ENCODE measurements at regions not wholly inside any gene's neighbourhood (a gene's known extent, or its start where the extent isn't known, plus 50 kb on each side); places are given as distances from the start of the nearest gene placed in this dataset.

GRCh38 chr4:41873380-41874295 lies 61.6 kb upstream of the TMEM33 start:
- Histone ChIP-seq H3K4me3 (no peak overlapping the region), H3K79me2 (ENCODE audit: insufficient read depth) (no peaks in the 10 kb centered on the region), H2AFZ (no peak overlapping the region), H3K9ac (no peak overlapping the region), H3K36me3 (ENCODE audit: low read depth) (no peaks in the 10 kb centered on the region), H3K4me1 (ENCODE audit: insufficient read depth) (no peaks in the 10 kb centered on the region), H3K4me2 (ENCODE audit: unreplicated experiment) (no peak overlapping the region), H4K20me1 (ENCODE audit: insufficient read depth) (no peaks in the 10 kb centered on the region), H3K27ac (no peak overlapping the region), H3K9me3 (ENCODE audit: low read depth) (no peaks in the 10 kb centered on the region), H3K27me3 (replicated peaks; ENCODE audit: insufficient read depth) (peaks cover 93% of the 10 kb centered on the region), H3K9me2 (ENCODE audit: insufficient read depth) (no peaks in the 10 kb centered on the region), H3F3A (ENCODE audit: insufficient read depth) (no peaks in the 10 kb centered on the region)
- TF ChIP-seq EZH2 (IDR thresholded peaks at IDR 0.05; ENCODE audit: insufficient read depth, poor library complexity, severe bottlenecking) (no peak), EZH2phosphoT487 (IDR thresholded peaks at IDR 0.05; ENCODE audit: insufficient read depth, low read depth) (no peak)
- no peak for DNase-seq
- in situ Hi-C loops (cut with MboI), result no loop called here
- 11 to 12% methylated on average over 35 to 42 of the region's 42 CpGs for WGBS, 2 experiments (ENCODE audit: low coverage in 1 of 2, low lambda C conversion rate in 2 of 2, missing lambda C conversion rate in 2 of 2)

- no peak overlapping the region for H2AFZ ChIP-seq
- no peaks in the 10 kb centered on the region for H3K36me3 ChIP-seq (ENCODE audit: low read depth)
- H3K4me3 ChIP-seq, result no peak overlapping the region
- no peaks in the 10 kb centered on the region for H3K9me2 ChIP-seq (ENCODE audit: insufficient read depth)
- H3K9ac ChIP-seq, result no peak overlapping the region
- TF ChIP-seq EZH2 (IDR thresholded peaks at IDR 0.05; ENCODE audit: insufficient read depth, poor library complexity, severe bottlenecking) (peak; percentile 62), EZH2phosphoT487 (IDR thresholded peaks at IDR 0.05; ENCODE audit: insufficient read depth, low read depth) (no peak)
- no peaks in the 10 kb centered on the region for H3F3A ChIP-seq (ENCODE audit: insufficient read depth)
- no peak overlapping the region for H3K27ac ChIP-seq
- peaks cover 92% of the 10 kb centered on the region for H3K27me3 ChIP-seq (replicated peaks; ENCODE audit: insufficient read depth)
- H3K4me2 ChIP-seq (ENCODE audit: unreplicated experiment), result no peak overlapping the region
- no peak for DNase-seq
- no peaks in the 10 kb centered on the region for H4K20me1 ChIP-seq (ENCODE audit: insufficient read depth)
- WGBS, 2 experiments (ENCODE audit: low coverage in 1 of 2, low lambda C conversion rate in 2 of 2, missing lambda C conversion rate in 2 of 2), result 29 to 36% methylated on average over 4 of the region's 4 CpGs
- no peaks in the 10 kb centered on the region for H3K79me2 ChIP-seq (ENCODE audit: insufficient read depth)
- in situ Hi-C loops (cut with MboI), result no loop called here
- H3K4me1 ChIP-seq (ENCODE audit: insufficient read depth), result no peaks in the 10 kb centered on the region
- H3K9me3 ChIP-seq (ENCODE audit: low read depth), result no peaks in the 10 kb centered on the region
Measured at GRCh38 chr4:41870035-41870434, 65.2 kb upstream of the TMEM33 start.

GRCh38 chr4:41866799-41867677 lies 68.2 kb upstream of the TMEM33 start:
- Histone ChIP-seq H3K27me3 (replicated peaks; ENCODE audit: insufficient read depth) (peaks cover 88% of the 10 kb centered on the region), H3K9me3 (ENCODE audit: low read depth) (no peaks in the 10 kb centered on the region), H3K4me3 (no peak overlapping the region), H3K36me3 (ENCODE audit: low read depth) (no peaks in the 10 kb centered on the region), H4K20me1 (ENCODE audit: insufficient read depth) (no peaks in the 10 kb centered on the region), H3K79me2 (ENCODE audit: insufficient read depth) (no peaks in the 10 kb centered on the region), H3K9me2 (ENCODE audit: insufficient read depth) (no peaks in the 10 kb centered on the region), H3K9ac (no peak overlapping the region), H3F3A (ENCODE audit: insufficient read depth) (no peaks in the 10 kb centered on the region), H3K4me2 (ENCODE audit: unreplicated experiment) (no peak overlapping the region), H3K27ac (no peak overlapping the region), H3K4me1 (ENCODE audit: insufficient read depth) (no peaks in the 10 kb centered on the region), H2AFZ (no peak overlapping the region)
- DNase-seq, result no peak
- WGBS, 2 experiments (ENCODE audit: low coverage in 1 of 2, low lambda C conversion rate in 2 of 2, missing lambda C conversion rate in 2 of 2), result 13 to 15% methylated on average over 47 of the region's 55 CpGs
- no peak for TF ChIP-seq EZH2phosphoT487 (IDR thresholded peaks at IDR 0.05; ENCODE audit: insufficient read depth, low read depth)
- in situ Hi-C loops (cut with MboI), result no loop called here

- H4K20me1 ChIP-seq (ENCODE audit: insufficient read depth), result no peaks in the 10 kb centered on the region
- peaks cover 87% of the 10 kb centered on the region for H3K27me3 ChIP-seq (replicated peaks; ENCODE audit: insufficient read depth)
- no peaks in the 10 kb centered on the region for H3K79me2 ChIP-seq (ENCODE audit: insufficient read depth)
- peak; percentile 52 for TF ChIP-seq EZH2 (IDR thresholded peaks at IDR 0.05; ENCODE audit: insufficient read depth, poor library complexity, severe bottlenecking)
- TF ChIP-seq EZH2phosphoT487 (IDR thresholded peaks at IDR 0.05; ENCODE audit: insufficient read depth, low read depth), result no peak
- H3K4me2 ChIP-seq (ENCODE audit: unreplicated experiment), result no peak overlapping the region
- no peaks in the 10 kb centered on the region for H3K36me3 ChIP-seq (ENCODE audit: low read depth)
- no peak overlapping the region for H2AFZ ChIP-seq
- H3K9ac ChIP-seq, result no peak overlapping the region
- H3F3A ChIP-seq (ENCODE audit: insufficient read depth), result no peaks in the 10 kb centered on the region
- no peak overlapping the region for H3K27ac ChIP-seq
- WGBS, 2 experiments (ENCODE audit: low coverage in 1 of 2, low lambda C conversion rate in 2 of 2, missing lambda C conversion rate in 2 of 2), result 4 to 8% methylated on average over 42 of the region's 42 CpGs
- no peak for DNase-seq
- H3K4me3 ChIP-seq, result no peak overlapping the region
- H3K4me1 ChIP-seq (ENCODE audit: insufficient read depth), result no peaks in the 10 kb centered on the region
- H3K9me3 ChIP-seq (ENCODE audit: low read depth), result no peaks in the 10 kb centered on the region
- in situ Hi-C loops (cut with MboI), result no loop called here
- no peaks in the 10 kb centered on the region for H3K9me2 ChIP-seq (ENCODE audit: insufficient read depth)
Measured at GRCh38 chr4:41865981-41866798, 69.0 kb upstream of the TMEM33 start.

Data from GM23248 (cell line).